ENCODE measurements at regions not wholly inside any gene's neighbourhood (a gene's known extent, or its start where the extent isn't known, plus 50 kb on each side); places are given as distances from the start of the nearest gene placed in this dataset.

DNA sequence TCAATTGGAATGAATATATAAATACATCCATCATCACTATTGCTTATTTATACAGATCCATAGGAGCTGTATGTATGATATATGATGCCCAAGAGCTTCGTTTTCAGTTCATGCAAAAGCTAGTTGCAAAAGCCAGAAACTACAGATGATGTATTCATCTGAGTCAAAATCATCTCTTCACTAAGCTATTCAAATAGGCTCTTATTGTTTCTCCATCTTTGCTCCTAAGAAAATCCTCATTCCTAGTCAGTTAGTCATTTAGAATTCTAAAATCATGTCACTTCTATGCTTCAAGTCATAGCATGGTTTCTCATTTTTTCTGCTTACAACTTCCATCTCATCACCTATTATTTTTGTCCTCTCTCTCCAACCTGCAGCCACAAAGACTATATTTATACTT is 300.1 kb upstream of the TRAM1L1 start:
- no peaks in the 10 kb centered on the region for H3K9me2 ChIP-seq
- no peaks in the 10 kb centered on the region for H3K79me2 ChIP-seq (ENCODE audit: insufficient read depth)
- no peaks in the 10 kb centered on the region for H3K27me3 ChIP-seq (ENCODE audit: insufficient read depth)
- H3K36me3 ChIP-seq (replicated peaks in 1 of 2; ENCODE audit: control insufficient read depth in 1 of 2, insufficient read depth in 2 of 2, low read length in 1 of 2): no peaks in the 10 kb centered on the region
- H3K9ac ChIP-seq: no peak overlapping the region
- WGBS (ENCODE audit: low lambda C conversion rate): 22% methylated on average over 1 of the region's 1 CpG
- H3K4me3 ChIP-seq (ENCODE audit: low read depth in 2 of 2, low read length in 1 of 2): no peak overlapping the region
- H3K4me2 ChIP-seq: no peak overlapping the region
- H2AFZ ChIP-seq (ENCODE audit: low read depth): no peak overlapping the region
- no peak for DNase-seq
- POLR2A ChIA-PET: no interaction called here
- no peak overlapping the region for H3K27ac ChIP-seq (ENCODE audit: low read depth in 2 of 2, low read length in 1 of 2)
- no peaks in the 10 kb centered on the region for H3K4me1 ChIP-seq (ENCODE audit: control insufficient read depth in 1 of 2, insufficient read depth in 2 of 2, low read depth in 1 of 2, low read length in 1 of 2)
- CTCF ChIA-PET: interaction anchor here (0.7 kb wide), 1 partner anchor 13 kb away, joined by 3 read pairs; no protein-coding TSS in a partner anchor
- H3F3A ChIP-seq (replicated peaks; ENCODE audit: insufficient read depth): no peaks in the 10 kb centered on the region
- H4K20me1 ChIP-seq (ENCODE audit: insufficient read depth): no peaks in the 10 kb centered on the region
- H3K9me3 ChIP-seq: no peaks in the 10 kb centered on the region
- no peak for TF ChIP-seq TAF1 (IDR thresholded peaks at IDR 0.05; ENCODE audit: borderline replicate concordance, low read depth, low read length)
- no peak for TF ChIP-seq CHD2 (IDR thresholded peaks at IDR 0.05; ENCODE audit: low read length, partially characterized antibody)

DNA sequence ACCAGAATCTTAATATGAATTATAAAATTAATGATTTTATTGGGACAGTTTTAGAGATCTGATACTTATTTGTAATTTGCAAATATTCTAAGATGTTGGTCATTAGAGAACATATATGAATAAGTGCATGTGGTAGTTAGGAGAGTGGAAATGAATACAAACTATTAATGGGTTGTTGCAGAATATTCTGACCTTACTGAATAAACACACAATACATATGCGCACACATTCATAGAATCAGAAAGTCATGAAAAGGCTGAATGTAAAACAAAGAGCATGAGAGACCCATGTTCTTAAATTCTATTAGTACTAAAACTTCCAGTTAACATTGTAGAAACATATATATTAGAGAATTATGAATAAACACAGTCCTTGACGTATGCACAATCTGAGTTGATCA is 301.7 kb upstream of the TRAM1L1 start:
- H3K4me3 ChIP-seq (ENCODE audit: low read depth in 2 of 2, low read length in 1 of 2): no peak overlapping the region
- TF ChIP-seq EP300 (IDR thresholded peaks at IDR 0.05; ENCODE audit: borderline replicate concordance in 1 of 2, low read depth in 1 of 2, low read length in 1 of 2) (no peak), FOXJ3 (CRISPR knock-in tag; IDR thresholded peaks at IDR 0.05) (no peak), GABPA (IDR thresholded peaks at IDR 0.05; ENCODE audit: low read depth) (no peak), EZH2phosphoT487 (IDR thresholded peaks at IDR 0.05; ENCODE audit: borderline replicate concordance, low read depth) (no peak), RCOR1 (IDR thresholded peaks at IDR 0.05; ENCODE audit: low read length) (no peak), MEF2A (IDR thresholded peaks at IDR 0.05; ENCODE audit: borderline replicate concordance, low read depth) (no peak), RFX5 (IDR thresholded peaks at IDR 0.05; ENCODE audit: low read length) (no peak), USF2 (IDR thresholded peaks at IDR 0.05; ENCODE audit: borderline replicate concordance, low read depth, low read length) (no peak), MXI1 (IDR thresholded peaks at IDR 0.05; ENCODE audit: low read depth, low read length) (no peak), PBX3 (IDR thresholded peaks at IDR 0.05) (no peak), USF1 (IDR thresholded peaks at IDR 0.05; ENCODE audit: borderline replicate concordance, low read depth) (no peak), NRF1 (IDR thresholded peaks at IDR 0.05; ENCODE audit: low read depth, low read length) (no peak)
- TF ChIP-seq, protein P1, sequence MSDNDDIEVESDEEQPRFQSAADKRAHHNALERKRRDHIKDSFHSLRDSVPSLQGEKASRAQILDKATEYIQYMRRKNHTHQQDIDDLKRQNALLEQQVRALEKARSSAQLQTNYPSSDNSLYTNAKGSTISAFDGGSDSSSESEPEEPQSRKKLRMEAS (IDR thresholded peaks at IDR 0.05; ENCODE audit: low read depth): no peak
- TF ChIP-seq, protein P2, sequence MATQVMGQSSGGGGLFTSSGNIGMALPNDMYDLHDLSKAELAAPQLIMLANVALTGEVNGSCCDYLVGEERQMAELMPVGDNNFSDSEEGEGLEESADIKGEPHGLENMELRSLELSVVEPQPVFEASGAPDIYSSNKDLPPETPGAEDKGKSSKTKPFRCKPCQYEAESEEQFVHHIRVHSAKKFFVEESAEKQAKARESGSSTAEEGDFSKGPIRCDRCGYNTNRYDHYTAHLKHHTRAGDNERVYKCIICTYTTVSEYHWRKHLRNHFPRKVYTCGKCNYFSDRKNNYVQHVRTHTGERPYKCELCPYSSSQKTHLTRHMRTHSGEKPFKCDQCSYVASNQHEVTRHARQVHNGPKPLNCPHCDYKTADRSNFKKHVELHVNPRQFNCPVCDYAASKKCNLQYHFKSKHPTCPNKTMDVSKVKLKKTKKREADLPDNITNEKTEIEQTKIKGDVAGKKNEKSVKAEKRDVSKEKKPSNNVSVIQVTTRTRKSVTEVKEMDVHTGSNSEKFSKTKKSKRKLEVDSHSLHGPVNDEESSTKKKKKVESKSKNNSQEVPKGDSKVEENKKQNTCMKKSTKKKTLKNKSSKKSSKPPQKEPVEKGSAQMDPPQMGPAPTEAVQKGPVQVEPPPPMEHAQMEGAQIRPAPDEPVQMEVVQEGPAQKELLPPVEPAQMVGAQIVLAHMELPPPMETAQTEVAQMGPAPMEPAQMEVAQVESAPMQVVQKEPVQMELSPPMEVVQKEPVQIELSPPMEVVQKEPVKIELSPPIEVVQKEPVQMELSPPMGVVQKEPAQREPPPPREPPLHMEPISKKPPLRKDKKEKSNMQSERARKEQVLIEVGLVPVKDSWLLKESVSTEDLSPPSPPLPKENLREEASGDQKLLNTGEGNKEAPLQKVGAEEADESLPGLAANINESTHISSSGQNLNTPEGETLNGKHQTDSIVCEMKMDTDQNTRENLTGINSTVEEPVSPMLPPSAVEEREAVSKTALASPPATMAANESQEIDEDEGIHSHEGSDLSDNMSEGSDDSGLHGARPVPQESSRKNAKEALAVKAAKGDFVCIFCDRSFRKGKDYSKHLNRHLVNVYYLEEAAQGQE (IDR thresholded peaks at IDR 0.05; ENCODE audit: low read depth, low read length): no peak
- H3F3A ChIP-seq (replicated peaks; ENCODE audit: insufficient read depth): no peaks in the 10 kb centered on the region
- H2AFZ ChIP-seq (ENCODE audit: low read depth): no peak overlapping the region
- H3K36me3 ChIP-seq (replicated peaks in 1 of 2; ENCODE audit: control insufficient read depth in 1 of 2, insufficient read depth in 2 of 2, low read length in 1 of 2): no peaks in the 10 kb centered on the region
- POLR2A ChIA-PET: no interaction called here
- DNase-seq: no peak
- no peak overlapping the region for H3K9ac ChIP-seq
- CTCF ChIA-PET: interaction anchor here (0.6 kb wide), 1 partner anchor 1860 kb away, joined by 3 read pairs; no protein-coding TSS in a partner anchor
- H3K4me1 ChIP-seq (ENCODE audit: control insufficient read depth in 1 of 2, insufficient read depth in 2 of 2, low read depth in 1 of 2, low read length in 1 of 2): no peaks in the 10 kb centered on the region
- H3K79me2 ChIP-seq (ENCODE audit: insufficient read depth): no peaks in the 10 kb centered on the region
- H3K27me3 ChIP-seq (ENCODE audit: insufficient read depth): no peaks in the 10 kb centered on the region
- H3K27ac ChIP-seq (ENCODE audit: low read depth in 2 of 2, low read length in 1 of 2): no peak overlapping the region
- no peaks in the 10 kb centered on the region for H3K9me3 ChIP-seq
- H3K9me2 ChIP-seq: no peaks in the 10 kb centered on the region
- 87% methylated on average over 2 of the region's 2 CpGs for WGBS (ENCODE audit: low lambda C conversion rate)
- H4K20me1 ChIP-seq (ENCODE audit: insufficient read depth): no peaks in the 10 kb centered on the region
- H3K4me2 ChIP-seq: no peak overlapping the region

All from SK-N-SH (cell line).